Hepatic stellate cell (primary cell): ENCODE measurements at regions not wholly inside any gene's neighbourhood (a gene's known extent, or its start where the extent isn't known, plus 50 kb on each side); places are given as distances from the start of the nearest gene placed in this dataset.

Experiments
- DNase-seq: peaks from one replicate; pipeline ENCODE4 v3.0.0; 2011; ENCODE audit warnings: low spot score

DNA sequence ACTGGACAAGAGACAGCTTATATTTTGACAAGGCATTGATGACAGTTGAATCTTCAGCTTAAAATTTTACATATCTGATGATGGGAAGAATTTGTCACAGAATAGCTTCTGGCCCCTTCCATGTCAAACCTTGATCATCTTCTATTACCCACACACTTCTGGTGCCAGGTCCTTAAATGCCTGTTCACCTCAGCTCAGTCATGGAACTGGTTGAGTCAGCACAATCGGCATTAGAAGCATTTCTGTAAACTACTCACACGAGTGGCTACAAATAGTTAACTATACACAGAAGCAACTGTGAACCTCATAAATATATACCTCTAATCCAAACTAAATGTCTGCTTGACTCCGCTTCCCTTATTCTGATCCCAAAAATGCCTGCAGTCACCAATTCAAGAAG is 161.2 kb downstream of the FOXO1 start:
- no peak for DNase-seq
